Inferior parietal cortex (tissue), 1 donor: ENCODE measurements at regions not wholly inside any gene's neighbourhood (a gene's known extent, or its start where the extent isn't known, plus 50 kb on each side); places are given as distances from the start of the nearest gene placed in this dataset.
A peak's percentile ranks its signal among the peaks of the same experiment; 100 is the strongest.

Source experiments
- DNase-seq: peaks from one replicate; pipeline ENCODE4 v3.0.0-alpha.2; 2016; ENCODE audit errors: extremely low spot score

DNA sequence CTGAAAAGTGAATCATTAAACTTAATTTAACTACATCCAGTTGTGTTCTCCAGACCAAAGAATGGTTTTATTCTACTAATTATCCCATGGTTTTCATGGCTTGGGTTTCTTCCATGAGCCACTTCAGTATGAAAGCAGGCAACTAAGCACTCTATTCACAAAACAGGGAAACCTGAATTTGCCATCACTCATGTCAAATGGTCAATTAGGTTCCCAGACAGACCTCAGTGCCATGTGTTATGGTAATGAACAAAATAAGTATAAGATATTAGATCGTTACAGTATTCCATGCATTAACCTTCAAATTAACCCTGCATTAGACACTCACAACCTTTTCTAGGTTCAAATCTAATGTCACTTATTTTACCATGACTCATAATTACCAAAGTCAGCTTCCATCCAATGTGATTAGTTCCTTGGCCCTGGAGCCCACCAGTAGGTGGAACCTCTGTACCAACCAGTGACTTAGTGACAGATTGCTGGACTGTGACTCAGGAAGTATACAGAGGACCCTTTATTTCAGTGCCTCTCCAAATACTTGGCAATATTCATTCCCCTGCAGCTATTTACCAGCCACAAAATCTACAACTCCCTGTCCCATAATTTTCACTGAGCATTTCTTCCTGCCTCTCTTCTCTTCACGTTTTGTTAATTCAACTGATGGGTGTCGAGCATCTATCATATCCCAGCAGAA, 1270.2 kb upstream of the SORCS1 start:
- no peak for DNase-seq

DNA sequence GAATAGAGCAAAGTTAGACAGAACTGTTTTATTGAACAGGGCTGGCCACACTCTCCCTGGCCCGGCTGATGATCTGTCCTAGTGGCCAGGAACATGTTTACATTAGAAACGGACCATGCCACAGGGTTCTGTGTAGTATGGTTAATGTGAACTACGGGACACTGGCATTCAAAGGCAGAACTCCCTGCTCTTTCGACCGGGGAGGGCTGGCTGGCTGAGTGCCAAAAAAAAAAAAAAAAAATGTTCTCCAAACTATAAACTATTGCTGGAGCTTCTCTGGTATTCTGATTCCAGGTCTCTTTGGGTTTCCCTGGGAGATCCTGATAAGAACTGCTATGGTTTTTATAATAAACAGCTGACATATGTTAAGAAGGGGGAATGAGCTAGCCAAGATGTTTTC, 1262.6 kb upstream of the SORCS1 start:
- DNase-seq, result no peak

- peak; percentile 52 for DNase-seq
Observed at GRCh38 chr10:108425283-108425964, 1260.9 kb upstream of the SORCS1 start.

DNA sequence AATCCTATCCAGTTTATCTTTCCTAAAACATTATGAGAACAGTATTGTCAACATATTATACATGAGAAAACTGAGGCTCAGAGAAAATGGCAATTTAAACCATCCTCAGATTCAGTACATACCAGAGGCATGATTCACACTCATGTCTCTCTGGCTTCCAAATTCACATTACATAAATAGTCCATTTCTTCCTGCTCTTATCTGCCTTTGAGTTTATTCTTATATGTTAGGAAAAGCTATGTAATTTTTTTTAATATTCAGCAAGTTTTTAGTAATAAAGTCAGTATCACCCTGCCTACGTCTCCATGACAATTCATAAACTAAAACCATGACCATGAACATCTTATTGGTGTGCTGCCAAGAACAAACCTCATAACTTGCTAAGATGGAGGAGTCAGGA, 1260.2 kb upstream of the SORCS1 start:
- no peak for DNase-seq

DNA sequence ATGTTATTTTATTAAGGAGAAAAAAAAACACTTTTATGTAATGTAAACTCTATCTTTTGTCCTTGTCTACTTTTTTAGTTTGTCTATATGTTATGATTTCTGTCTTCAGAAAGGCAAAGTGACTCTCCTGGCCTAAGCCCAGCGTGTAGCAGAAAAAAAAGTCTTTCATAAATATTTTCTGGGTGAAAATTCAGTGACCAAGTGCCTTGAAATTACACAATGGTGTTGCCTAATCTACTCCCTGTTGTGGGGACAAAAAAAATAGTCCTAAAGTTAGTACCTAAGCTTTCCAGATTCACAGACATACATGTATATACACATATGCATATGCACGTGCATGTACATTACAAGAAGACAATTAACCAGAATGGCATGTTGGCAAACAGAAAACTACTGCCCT, 1257.8 kb upstream of the SORCS1 start:
- no peak for DNase-seq

DNA sequence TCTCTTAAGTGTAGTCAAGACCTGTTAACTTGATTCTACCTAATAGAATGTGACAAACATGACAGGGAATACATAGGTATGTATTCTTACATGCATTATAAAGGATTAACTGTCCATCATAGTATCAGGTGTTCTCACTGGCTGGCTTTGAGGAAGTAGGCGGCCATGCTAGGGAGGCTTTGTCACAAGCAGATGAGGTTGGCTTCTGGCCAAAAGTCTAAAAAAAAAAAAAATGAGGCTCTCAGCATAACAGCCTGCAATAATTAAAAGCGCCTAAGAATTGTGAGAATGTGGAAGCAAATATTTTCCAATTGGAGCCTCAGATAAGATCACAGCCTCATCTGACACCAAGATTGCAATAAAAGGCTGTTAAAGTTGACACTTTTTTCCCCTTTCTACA, 1256.8 kb upstream of the SORCS1 start:
- DNase-seq, result no peak

DNA sequence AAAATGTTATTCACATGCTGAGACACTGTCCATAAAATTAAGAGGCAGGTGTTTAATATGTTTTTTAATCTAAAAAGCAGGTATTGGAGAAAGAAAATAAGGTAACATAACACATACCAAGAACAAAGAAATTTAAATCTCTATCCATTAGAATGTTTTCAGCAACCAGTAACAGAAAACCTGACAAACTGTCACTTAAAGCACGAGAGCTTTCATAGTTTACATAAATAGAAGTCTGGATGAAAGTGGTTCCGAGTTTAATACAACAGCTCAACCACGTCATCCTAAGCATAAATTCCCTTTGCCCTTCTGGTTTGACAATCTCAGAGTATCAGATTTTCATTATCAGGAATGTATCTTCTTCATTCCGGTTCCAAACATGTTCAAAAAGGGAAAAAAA, 1249.4 kb upstream of the SORCS1 start:
- DNase-seq, result no peak

DNA sequence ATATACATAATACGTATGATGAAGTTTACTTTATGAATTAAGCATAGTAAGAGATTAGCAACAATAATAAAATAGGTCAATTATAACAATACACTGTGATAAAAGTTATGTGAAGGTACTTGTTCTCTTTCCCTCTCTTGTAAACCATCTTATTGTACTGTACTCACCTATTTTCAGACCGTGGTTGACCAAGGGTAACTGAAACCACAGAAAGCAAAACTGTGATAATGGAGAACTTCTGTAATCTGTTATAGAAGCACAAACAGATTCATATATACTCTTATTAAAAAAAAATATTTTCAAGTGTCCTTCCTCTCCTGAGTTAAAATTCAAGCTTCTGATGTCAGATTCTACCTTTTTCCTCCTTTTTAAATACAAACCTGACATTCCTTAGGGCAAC, 1247.8 kb upstream of the SORCS1 start:
- DNase-seq, result no peak

DNA sequence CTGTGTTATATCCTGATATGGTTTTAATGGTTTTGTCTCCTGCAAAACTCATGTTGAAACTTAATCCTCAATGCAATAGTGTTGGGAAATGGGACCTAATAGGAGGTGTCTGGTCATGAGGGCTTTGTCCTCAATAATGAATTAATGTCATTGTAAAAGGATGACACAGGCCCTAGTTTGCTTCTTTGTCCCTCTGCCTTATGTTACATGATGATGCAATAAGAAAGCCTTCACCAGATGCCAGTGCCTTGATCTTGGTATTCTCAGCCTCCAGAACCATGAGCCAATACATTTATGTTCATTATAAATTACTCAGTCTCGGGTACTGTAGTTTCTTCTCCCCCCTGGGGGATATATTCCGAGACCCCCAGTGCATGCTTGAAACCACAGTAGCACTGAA, 1247.4 kb upstream of the SORCS1 start:
- DNase-seq, result no peak

DNA sequence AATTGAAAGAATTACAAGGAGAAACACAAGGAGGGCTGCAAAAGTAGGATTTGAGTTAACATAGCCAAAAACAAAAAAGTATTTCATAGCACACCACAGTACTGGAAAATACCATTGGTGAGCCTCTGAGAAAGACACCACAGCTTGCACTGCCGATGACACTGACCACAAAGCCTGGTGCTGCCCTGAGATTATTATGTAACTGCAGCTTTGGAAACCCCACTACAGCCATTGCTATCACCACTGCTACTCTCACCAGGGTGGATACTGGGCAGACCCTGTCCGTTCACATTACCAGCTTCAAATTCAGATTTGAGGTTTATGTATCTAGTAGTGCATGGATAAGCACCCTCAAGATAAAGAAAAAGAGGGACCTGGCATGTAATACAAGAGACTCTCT, 1246.7 kb upstream of the SORCS1 start:
- no peak for DNase-seq

DNA sequence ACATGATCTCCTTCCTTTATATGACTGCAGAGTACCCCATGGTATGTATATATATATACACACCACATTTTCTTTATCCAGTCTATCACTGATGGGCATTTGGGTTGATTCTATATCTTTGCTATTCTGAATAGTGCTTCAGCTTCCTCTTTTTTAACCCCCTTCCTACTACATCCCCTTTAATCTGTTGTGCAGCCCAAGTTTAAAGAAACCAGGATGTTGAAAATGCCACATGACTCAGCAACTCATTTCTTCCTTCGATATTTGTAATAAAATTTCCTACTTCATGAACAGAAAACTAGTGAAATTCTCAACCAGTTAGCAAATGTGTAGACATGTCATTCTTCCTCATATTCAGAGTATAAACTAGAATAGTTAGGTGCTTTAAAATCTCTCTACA, 1245.7 kb upstream of the SORCS1 start:
- DNase-seq, result no peak

DNA sequence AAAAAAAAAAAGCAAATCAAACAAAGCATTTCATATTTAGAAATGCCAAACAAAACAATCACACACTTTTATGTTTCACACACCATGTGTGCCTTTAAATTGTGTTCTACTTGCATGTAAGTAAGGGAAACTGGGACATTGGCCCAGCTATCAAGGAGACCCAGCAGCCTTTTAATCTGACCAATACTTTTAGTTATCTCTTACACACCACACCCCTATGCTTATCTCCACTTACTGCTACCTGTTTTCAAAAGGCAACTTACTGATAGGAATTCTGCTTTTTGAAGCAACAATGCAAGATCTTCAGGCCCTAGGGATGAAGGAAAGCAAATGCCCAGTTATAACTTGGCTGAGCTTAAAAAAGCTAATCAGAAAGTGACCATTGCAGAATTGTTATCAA, 1244.8 kb upstream of the SORCS1 start:
- DNase-seq, result no peak

DNA sequence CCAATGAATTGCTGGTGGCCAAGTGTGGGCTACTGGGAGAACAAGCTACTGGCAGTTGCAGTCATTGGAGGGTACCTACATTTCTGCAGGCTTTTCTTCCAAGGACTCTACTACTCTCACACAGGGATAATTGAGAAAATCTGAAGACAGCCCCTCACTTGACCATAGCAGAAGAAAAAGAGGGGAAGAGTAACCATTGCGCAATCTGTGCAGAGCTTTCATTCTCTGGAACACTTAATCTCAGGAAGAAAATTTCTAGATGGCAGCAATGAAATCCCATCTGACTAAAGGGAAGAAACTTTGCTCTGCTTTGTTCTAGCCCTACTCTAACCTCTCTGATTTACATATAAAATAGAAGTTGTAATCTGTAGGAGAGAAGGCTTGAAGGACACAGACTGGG, 1239.6 kb upstream of the SORCS1 start:
- DNase-seq, result no peak

- no peak for DNase-seq
Observed at GRCh38 chr10:108399465-108399864, 1235.0 kb upstream of the SORCS1 start.

GRCh38 chr10:108393089-108393488, 1228.6 kb upstream of the SORCS1 start:
- no peak for DNase-seq

GRCh38 chr10:108392286-108392685, 1227.8 kb upstream of the SORCS1 start:
- DNase-seq, result no peak

DNA sequence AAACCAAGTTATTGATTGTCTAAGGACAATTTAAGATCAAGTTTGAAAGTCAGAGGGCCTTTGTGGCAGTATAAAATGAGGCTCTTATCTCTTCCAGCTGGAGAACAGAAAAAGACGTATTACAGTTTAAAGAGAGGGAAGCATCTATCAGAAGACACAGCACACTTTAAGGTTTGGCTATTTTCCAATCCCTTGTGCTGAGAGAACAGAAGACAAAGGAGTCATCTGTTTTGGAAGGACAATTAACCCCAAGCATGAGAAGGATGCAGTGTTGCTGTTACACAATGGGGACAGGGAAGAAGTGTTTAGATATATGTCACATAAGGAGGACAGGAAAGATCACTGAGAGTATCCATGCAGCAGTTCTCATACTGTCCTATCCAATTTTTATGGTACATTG, 1224.2 kb upstream of the SORCS1 start:
- DNase-seq, result no peak

GRCh38 chr10:108385963-108386362, 1221.5 kb upstream of the SORCS1 start:
- DNase-seq, result no peak

DNA sequence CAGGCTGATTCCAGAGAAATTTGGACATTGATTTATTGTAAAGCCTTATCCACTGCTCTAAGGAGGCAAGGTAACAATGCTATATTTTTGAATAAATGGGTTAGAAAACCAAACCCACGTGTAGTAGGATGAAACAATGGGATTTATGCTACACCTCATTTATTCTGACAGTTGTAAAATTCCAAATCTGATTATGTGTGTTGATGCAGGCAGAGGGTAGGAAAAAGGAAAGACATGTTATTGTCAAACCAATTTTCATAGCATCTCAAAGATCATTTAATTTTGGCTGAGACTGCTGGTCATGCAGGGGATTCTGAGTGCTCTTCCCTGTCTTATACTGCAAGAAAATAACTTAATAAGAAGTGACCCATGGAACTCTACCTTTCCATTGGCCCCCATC, 1219.9 kb upstream of the SORCS1 start:
- DNase-seq, result no peak

GRCh38 chr10:108378779-108379178, 1214.3 kb upstream of the SORCS1 start:
- no peak for DNase-seq

DNA sequence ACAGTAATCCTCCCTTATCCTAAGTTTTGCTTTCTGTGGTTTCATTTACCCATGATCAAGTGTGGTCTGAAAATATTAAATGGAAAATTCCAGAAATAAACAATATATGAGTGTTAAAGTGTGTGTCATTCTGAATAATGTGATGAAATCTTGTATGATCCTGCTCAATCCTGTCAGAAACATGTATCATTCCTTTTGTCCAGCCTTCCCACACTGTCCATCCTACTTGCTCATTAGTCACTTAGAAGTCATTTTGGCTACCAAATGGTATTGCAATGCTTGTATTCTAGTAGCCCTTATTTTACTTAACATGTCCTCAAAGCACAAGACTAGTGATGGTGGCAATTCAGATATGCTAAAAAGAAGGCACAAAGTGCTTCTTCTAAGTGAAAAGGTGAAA, 1211.2 kb upstream of the SORCS1 start:
- DNase-seq, result no peak

GRCh38 chr10:108374991-108375390, 1210.5 kb upstream of the SORCS1 start:
- DNase-seq, result no peak

DNA sequence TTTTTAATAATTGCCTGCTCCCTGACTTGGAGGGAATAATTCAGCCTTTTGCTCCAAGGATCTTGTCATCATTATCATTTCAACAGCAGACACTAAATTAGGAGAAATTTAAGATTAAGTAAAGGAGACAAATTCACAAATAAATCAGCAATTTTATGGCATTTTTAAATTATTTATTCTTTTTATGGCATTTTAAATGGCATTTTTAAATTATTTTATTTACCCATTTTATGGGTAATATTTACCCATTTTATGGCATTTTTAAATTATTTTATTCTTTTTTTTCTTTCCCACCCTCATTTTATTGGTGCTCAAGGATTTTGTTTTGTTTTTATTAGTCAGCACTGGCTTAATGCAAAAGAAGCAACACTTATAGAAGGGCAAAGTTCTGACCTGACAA, 1201.0 kb upstream of the SORCS1 start:
- DNase-seq, result no peak

DNA sequence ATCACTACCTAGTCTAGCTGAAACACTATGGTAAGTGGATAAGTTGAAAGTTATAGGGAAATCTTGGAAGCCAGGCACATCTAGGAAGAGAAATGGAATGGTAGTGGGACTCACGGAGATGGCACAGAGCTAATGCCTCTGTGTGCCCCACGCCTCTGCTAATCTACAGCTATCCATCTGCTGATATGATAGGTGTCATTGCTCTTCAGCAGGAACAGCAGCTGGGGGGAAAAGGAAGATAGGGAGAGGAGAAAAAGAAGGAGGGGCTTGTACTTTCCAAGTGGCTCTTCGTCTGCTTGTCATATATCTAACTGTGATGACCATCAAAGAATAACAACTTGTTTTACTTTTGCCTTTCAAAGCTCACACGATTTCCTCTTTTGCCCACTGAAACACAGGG, 1199.1 kb upstream of the SORCS1 start:
- DNase-seq, result no peak
